ENCODE measurements at regions not wholly inside any gene's neighbourhood (a gene's known extent, or its start where the extent isn't known, plus 50 kb on each side); places are given as distances from the start of the nearest gene placed in this dataset.

GRCh38 chr15:95368191-95368590 is 962.3 kb upstream of the NR2F2 start:
- no peak overlapping the region for H3K4me2 ChIP-seq (ENCODE audit: low read depth, low read length, poor library complexity, severe bottlenecking)
- H2AFZ ChIP-seq (ENCODE audit: low read length) = no peak overlapping the region
- H3K9me2 ChIP-seq (replicated peaks; ENCODE audit: insufficient read depth, low read length) = no peaks in the 10 kb centered on the region
- no peaks in the 10 kb centered on the region for H3K4me1 ChIP-seq (ENCODE audit: low read length)
- H3K27me3 ChIP-seq (ENCODE audit: low read length) = no peaks in the 10 kb centered on the region
- no peaks in the 10 kb centered on the region for H3K79me2 ChIP-seq (ENCODE audit: low read length)
- no peak overlapping the region for H3K27ac ChIP-seq (ENCODE audit: low read length)
- DNase-seq = no peak
- peaks cover 40% of the 10 kb centered on the region for H3K9me3 ChIP-seq (ENCODE audit: low read length)
- H3K4me3 ChIP-seq (ENCODE audit: low read length) = no peak overlapping the region
- H4K20me1 ChIP-seq (ENCODE audit: insufficient read depth, low read depth, low read length) = no peaks in the 10 kb centered on the region
- H3K36me3 ChIP-seq (ENCODE audit: insufficient read depth, low read length) = no peaks in the 10 kb centered on the region
- H3K9ac ChIP-seq (ENCODE audit: low read length) = no peak overlapping the region

- Histone ChIP-seq H4K20me1 (ENCODE audit: insufficient read depth, low read depth, low read length) (no peaks in the 10 kb centered on the region), H3K4me3 (ENCODE audit: low read length) (no peak overlapping the region), H3K9me3 (ENCODE audit: low read length) (peaks cover 38% of the 10 kb centered on the region), H3K36me3 (ENCODE audit: insufficient read depth, low read length) (no peaks in the 10 kb centered on the region), H3K9ac (ENCODE audit: low read length) (no peak overlapping the region), H3K27me3 (ENCODE audit: low read length) (no peaks in the 10 kb centered on the region), H3K27ac (ENCODE audit: low read length) (no peak overlapping the region), H3K4me2 (ENCODE audit: low read depth, low read length, poor library complexity, severe bottlenecking) (no peak overlapping the region), H3K79me2 (ENCODE audit: low read length) (no peaks in the 10 kb centered on the region), H2AFZ (ENCODE audit: low read length) (no peak overlapping the region), H3K4me1 (ENCODE audit: low read length) (no peaks in the 10 kb centered on the region), H3K9me2 (replicated peaks; ENCODE audit: insufficient read depth, low read length) (no peaks in the 10 kb centered on the region)
- no peak for DNase-seq
Observed at GRCh38 chr15:95368755-95369601, 961.5 kb upstream of the NR2F2 start.

GRCh38 chr15:95370291-95370690 is 960.2 kb upstream of the NR2F2 start:
- H2AFZ ChIP-seq (ENCODE audit: low read length) = no peak overlapping the region
- no peaks in the 10 kb centered on the region for H3K4me1 ChIP-seq (ENCODE audit: low read length)
- H3K27me3 ChIP-seq (ENCODE audit: low read length) = no peaks in the 10 kb centered on the region
- H3K27ac ChIP-seq (ENCODE audit: low read length) = no peak overlapping the region
- H3K9me3 ChIP-seq (ENCODE audit: low read length) = peaks cover 30% of the 10 kb centered on the region
- no peaks in the 10 kb centered on the region for H4K20me1 ChIP-seq (ENCODE audit: insufficient read depth, low read depth, low read length)
- H3K9ac ChIP-seq (ENCODE audit: low read length) = no peak overlapping the region
- no peaks in the 10 kb centered on the region for H3K9me2 ChIP-seq (replicated peaks; ENCODE audit: insufficient read depth, low read length)
- H3K36me3 ChIP-seq (ENCODE audit: insufficient read depth, low read length) = no peaks in the 10 kb centered on the region
- H3K4me3 ChIP-seq (ENCODE audit: low read length) = no peak overlapping the region
- no peaks in the 10 kb centered on the region for H3K79me2 ChIP-seq (ENCODE audit: low read length)
- no peak for DNase-seq
- no peak overlapping the region for H3K4me2 ChIP-seq (ENCODE audit: low read depth, low read length, poor library complexity, severe bottlenecking)

- no peaks in the 10 kb centered on the region for H3K9me2 ChIP-seq (replicated peaks; ENCODE audit: insufficient read depth, low read length)
- peaks cover 31% of the 10 kb centered on the region for H3K9me3 ChIP-seq (ENCODE audit: low read length)
- H3K79me2 ChIP-seq (ENCODE audit: low read length) = no peaks in the 10 kb centered on the region
- H3K27ac ChIP-seq (ENCODE audit: low read length) = no peak overlapping the region
- no peaks in the 10 kb centered on the region for H4K20me1 ChIP-seq (ENCODE audit: insufficient read depth, low read depth, low read length)
- H2AFZ ChIP-seq (ENCODE audit: low read length) = no peak overlapping the region
- DNase-seq = no peak
- no peaks in the 10 kb centered on the region for H3K4me1 ChIP-seq (ENCODE audit: low read length)
- H3K9ac ChIP-seq (ENCODE audit: low read length) = no peak overlapping the region
- H3K4me2 ChIP-seq (ENCODE audit: low read depth, low read length, poor library complexity, severe bottlenecking) = no peak overlapping the region
- H3K27me3 ChIP-seq (ENCODE audit: low read length) = no peaks in the 10 kb centered on the region
- H3K36me3 ChIP-seq (ENCODE audit: insufficient read depth, low read length) = no peaks in the 10 kb centered on the region
- no peak overlapping the region for H3K4me3 ChIP-seq (ENCODE audit: low read length)
Observed at GRCh38 chr15:95371664-95372063, 958.8 kb upstream of the NR2F2 start.

GRCh38 chr15:95375281-95375680 is 955.2 kb upstream of the NR2F2 start:
- H3K4me1 ChIP-seq (ENCODE audit: low read length) = no peaks in the 10 kb centered on the region
- no peaks in the 10 kb centered on the region for H3K79me2 ChIP-seq (ENCODE audit: low read length)
- no peak overlapping the region for H2AFZ ChIP-seq (ENCODE audit: low read length)
- no peaks in the 10 kb centered on the region for H4K20me1 ChIP-seq (ENCODE audit: insufficient read depth, low read depth, low read length)
- H3K4me2 ChIP-seq (ENCODE audit: low read depth, low read length, poor library complexity, severe bottlenecking) = no peak overlapping the region
- H3K36me3 ChIP-seq (ENCODE audit: insufficient read depth, low read length) = no peaks in the 10 kb centered on the region
- no peak overlapping the region for H3K9ac ChIP-seq (ENCODE audit: low read length)
- no peak overlapping the region for H3K27ac ChIP-seq (ENCODE audit: low read length)
- no peaks in the 10 kb centered on the region for H3K9me2 ChIP-seq (replicated peaks; ENCODE audit: insufficient read depth, low read length)
- no peaks in the 10 kb centered on the region for H3K27me3 ChIP-seq (ENCODE audit: low read length)
- H3K9me3 ChIP-seq (ENCODE audit: low read length) = peaks cover 15% of the 10 kb centered on the region
- H3K4me3 ChIP-seq (ENCODE audit: low read length) = no peak overlapping the region
- no peak for DNase-seq

GRCh38 chr15:95377258-95377852 is 953.1 kb upstream of the NR2F2 start:
- Histone ChIP-seq H3K27me3 (ENCODE audit: low read length) (no peaks in the 10 kb centered on the region), H3K9me3 (ENCODE audit: low read length) (peaks cover 18% of the 10 kb centered on the region), H3K36me3 (ENCODE audit: insufficient read depth, low read length) (no peaks in the 10 kb centered on the region), H3K4me1 (ENCODE audit: low read length) (no peaks in the 10 kb centered on the region), H3K4me2 (ENCODE audit: low read depth, low read length, poor library complexity, severe bottlenecking) (no peak overlapping the region), H3K9me2 (replicated peaks; ENCODE audit: insufficient read depth, low read length) (no peaks in the 10 kb centered on the region), H3K79me2 (ENCODE audit: low read length) (no peaks in the 10 kb centered on the region), H2AFZ (ENCODE audit: low read length) (no peak overlapping the region), H3K4me3 (ENCODE audit: low read length) (no peak overlapping the region), H3K9ac (ENCODE audit: low read length) (no peak overlapping the region), H4K20me1 (ENCODE audit: insufficient read depth, low read depth, low read length) (no peaks in the 10 kb centered on the region), H3K27ac (ENCODE audit: low read length) (no peak overlapping the region)
- no peak for DNase-seq

GRCh38 chr15:95394186-95395067 is 936.1 kb upstream of the NR2F2 start:
- DNase-seq = no peak
- Histone ChIP-seq H3K9ac (ENCODE audit: low read length) (no peak overlapping the region), H3K4me1 (ENCODE audit: low read length) (no peaks in the 10 kb centered on the region), H3K36me3 (ENCODE audit: insufficient read depth, low read length) (no peaks in the 10 kb centered on the region), H3K4me2 (ENCODE audit: low read depth, low read length, poor library complexity, severe bottlenecking) (no peak overlapping the region), H2AFZ (ENCODE audit: low read length) (no peak overlapping the region), H4K20me1 (ENCODE audit: insufficient read depth, low read depth, low read length) (no peaks in the 10 kb centered on the region), H3K4me3 (ENCODE audit: low read length) (no peak overlapping the region), H3K9me2 (replicated peaks; ENCODE audit: insufficient read depth, low read length) (no peaks in the 10 kb centered on the region), H3K9me3 (ENCODE audit: low read length) (peaks cover 21% of the 10 kb centered on the region), H3K27ac (ENCODE audit: low read length) (no peak overlapping the region), H3K79me2 (ENCODE audit: low read length) (no peaks in the 10 kb centered on the region), H3K27me3 (ENCODE audit: low read length) (no peaks in the 10 kb centered on the region)

- Histone ChIP-seq H3K9me2 (replicated peaks; ENCODE audit: insufficient read depth, low read length) (no peaks in the 10 kb centered on the region), H3K36me3 (ENCODE audit: insufficient read depth, low read length) (no peaks in the 10 kb centered on the region), H3K4me2 (ENCODE audit: low read depth, low read length, poor library complexity, severe bottlenecking) (no peak overlapping the region), H3K27ac (ENCODE audit: low read length) (no peak overlapping the region), H2AFZ (ENCODE audit: low read length) (no peak overlapping the region), H4K20me1 (ENCODE audit: insufficient read depth, low read depth, low read length) (no peaks in the 10 kb centered on the region), H3K27me3 (ENCODE audit: low read length) (no peaks in the 10 kb centered on the region), H3K4me3 (ENCODE audit: low read length) (no peak overlapping the region), H3K79me2 (ENCODE audit: low read length) (no peaks in the 10 kb centered on the region), H3K9me3 (ENCODE audit: low read length) (peaks cover 25% of the 10 kb centered on the region), H3K4me1 (ENCODE audit: low read length) (no peaks in the 10 kb centered on the region), H3K9ac (ENCODE audit: low read length) (no peak overlapping the region)
- DNase-seq = no peak
Observed at GRCh38 chr15:95400428-95400827, 930.1 kb upstream of the NR2F2 start.

Measured in Karpas-422 (cell line).